RPMI7951 (cell line): ENCODE measurements at regions not wholly inside any gene's neighbourhood (a gene's known extent, or its start where the extent isn't known, plus 50 kb on each side); places are given as distances from the start of the nearest gene placed in this dataset.
"Not testable (repeated sequence)": the region's sequence is repeated elsewhere in the genome, so short reads cannot be mapped to it uniquely, and the experiment has no call there.

Experiments used
- DNase-seq: peaks from one replicate; pipeline ENCODE4 v3.0.0-alpha.2; 2012; ENCODE audit warnings: low read depth

GRCh38 chrX:121298499-121298898 is 251.1 kb downstream of the GLUD2 start:
- DNase-seq = no peak

DNA sequence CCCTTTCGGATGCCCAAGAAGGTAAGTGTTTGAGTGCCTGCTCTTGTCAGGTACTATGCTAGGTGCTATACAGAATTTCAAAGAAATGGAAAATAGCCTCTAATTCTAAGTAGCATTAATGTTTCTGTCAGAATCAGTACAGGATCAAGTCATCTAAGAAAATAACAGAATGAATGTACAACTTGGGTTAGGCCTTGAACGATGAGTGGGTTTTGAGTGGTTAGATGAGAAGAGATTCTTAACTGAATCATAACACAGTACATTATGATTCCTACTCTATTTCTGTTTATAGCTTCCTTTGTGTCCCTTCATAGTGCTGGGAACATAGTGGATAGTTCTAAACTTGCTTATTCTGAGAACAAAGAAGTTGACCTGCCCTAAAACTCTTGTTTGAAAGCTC is 253.9 kb downstream of the GLUD2 start:
- no peak for DNase-seq

DNA sequence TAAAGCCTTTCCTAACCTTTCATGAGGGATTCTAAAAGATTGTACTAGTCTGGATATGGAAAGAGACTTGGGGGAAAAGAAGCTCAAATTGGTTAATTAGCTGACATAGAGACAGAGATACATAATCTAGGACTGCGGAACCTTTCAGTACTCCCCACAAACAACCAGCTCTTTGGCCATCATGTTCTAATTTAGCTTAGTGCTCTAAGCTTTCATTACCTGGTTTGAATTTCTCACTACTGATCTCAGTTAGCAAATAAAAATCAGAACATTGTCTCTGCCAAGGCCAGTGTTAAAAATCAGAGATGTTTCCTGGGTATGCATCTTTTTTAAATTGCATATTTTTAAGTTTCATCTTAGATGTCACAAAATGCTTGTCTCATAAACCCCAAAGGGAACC is 254.4 kb downstream of the GLUD2 start:
- no peak for DNase-seq

- DNase-seq = peak; percentile 18
These were observed 260.0 kb downstream of the GLUD2 start for GRCh38 chrX:121307449-121307848.

- DNase-seq = peak; percentile 85
These were observed 260.9 kb downstream of the GLUD2 start for GRCh38 chrX:121308276-121308805.

DNA sequence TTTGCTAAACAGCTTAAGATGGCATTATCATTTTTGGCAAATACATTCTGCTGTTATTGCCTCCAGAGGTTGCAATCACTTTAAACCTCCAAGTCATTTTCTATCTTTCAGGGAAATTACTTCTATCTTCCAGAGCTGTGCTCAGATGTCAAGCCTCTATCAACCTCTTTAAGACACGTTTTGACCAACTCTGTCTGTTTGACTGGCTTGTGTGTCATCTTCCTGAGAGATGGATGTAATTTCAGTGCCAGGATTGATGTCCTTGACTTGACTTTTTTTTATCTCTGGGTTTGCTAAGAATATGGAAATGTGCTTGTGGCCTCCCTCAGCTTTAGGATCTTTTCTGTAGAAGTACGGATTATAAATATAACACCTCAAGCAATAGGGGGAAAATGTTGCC is 263.4 kb downstream of the GLUD2 start:
- no peak for DNase-seq

DNA sequence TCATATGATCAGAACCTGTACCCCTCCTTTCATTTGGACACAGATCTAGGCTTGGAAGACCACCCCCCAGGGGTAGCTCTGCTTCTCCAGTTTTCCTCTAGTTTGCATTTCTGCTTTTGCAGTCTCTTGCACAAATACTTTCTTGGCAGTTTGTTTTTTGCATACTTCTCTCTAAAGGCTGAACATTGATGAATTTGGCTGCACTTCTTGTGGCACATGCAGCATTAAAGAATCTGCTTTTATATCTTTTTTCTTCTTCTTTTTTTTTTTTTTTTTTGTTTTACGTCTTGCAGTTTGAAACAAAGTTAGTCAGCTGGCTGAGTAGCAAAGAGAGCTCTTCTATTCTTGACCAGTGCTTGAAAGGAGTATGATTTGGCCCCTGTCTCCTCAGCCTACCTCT is 273.0 kb downstream of the GLUD2 start:
- no peak for DNase-seq

DNA sequence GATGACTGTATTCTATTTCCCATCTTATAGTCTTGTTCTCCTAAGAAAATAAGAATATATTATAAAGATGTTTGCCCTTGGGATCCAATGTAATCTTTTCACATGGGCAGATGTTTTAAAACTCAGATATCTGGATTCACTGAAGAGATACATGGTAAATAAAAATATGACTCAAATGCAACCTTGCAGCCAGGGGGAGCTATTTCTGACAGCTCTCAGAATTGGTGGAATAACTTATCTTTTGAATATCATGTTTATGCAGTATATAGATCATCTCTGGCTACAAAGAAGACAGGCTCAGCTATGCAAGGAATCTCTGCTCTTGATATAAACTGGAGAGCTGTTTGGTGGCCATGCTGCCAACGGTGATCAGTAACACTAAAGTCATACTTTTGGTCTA is 274.7 kb downstream of the GLUD2 start:
- DNase-seq = no peak

- DNase-seq = no peak
These were observed 275.9 kb downstream of the GLUD2 start for GRCh38 chrX:121323337-121323736.

GRCh38 chrX:121333942-121334341 is 286.5 kb downstream of the GLUD2 start:
- DNase-seq = no peak

DNA sequence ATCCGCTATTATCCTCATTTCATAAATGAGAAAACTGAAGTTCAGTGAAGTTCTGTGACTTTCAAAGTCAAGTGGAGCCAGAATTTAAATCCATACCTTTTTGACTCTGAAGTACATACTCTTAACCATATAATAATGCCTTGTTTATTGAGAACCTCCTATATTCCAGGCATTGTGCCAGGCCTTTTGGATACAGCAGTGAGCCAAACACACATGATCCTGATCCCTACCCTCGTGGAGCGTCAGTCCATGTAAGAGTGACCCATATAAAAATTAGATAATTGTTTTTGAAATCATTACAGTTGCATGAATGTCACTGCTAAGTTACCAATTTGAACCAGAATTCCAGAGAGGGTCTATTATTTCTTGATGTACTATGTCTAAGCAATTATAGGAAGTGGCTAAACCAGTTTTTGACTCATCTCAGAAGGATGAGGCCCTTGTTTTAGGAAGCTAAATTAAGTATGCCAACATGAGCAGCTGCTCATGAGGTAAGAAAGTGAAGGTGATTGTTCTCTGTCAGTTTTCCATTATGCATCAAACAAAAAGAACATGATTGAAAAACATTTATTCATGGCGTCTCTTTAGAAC is 289.5 kb downstream of the GLUD2 start:
- peak; percentile 0 for DNase-seq

DNA sequence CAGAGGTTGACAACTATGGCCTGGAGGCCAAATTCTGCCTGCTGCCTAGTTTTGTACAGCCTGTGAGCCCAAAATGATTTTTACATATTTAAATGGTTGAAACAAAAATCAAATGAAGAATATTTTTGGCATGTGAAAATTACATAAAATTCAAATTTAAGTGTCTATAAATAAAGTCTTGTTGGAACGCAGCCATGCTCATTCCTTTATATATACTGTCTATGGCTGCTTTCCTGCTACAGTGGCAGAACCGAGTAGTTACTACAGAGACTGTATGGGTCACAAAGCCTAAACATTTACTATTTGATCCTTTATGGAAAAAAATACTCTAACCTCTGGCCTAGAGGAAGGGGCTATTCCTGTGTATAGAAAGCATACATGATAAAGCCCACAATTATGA is 290.4 kb downstream of the GLUD2 start:
- DNase-seq = no peak

DNA sequence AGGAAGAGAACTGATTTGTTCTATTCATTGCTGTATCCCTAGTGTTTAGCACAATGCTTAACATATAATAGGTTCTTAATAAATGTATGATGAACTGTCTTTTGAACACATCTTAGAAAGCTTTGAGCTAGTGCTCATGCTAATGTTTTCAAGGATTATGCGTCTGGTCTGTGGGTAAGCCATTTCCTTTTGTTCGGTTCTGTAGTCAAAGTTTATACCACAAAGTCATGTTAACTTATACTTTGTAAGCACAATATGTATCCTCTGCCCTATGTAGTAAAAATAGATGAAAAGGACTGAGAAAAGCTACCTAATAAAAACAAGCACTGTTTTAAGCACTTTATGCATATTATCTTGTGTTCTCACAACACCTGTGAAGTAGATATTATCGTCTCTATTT is 301.9 kb downstream of the GLUD2 start:
- DNase-seq = no peak

DNA sequence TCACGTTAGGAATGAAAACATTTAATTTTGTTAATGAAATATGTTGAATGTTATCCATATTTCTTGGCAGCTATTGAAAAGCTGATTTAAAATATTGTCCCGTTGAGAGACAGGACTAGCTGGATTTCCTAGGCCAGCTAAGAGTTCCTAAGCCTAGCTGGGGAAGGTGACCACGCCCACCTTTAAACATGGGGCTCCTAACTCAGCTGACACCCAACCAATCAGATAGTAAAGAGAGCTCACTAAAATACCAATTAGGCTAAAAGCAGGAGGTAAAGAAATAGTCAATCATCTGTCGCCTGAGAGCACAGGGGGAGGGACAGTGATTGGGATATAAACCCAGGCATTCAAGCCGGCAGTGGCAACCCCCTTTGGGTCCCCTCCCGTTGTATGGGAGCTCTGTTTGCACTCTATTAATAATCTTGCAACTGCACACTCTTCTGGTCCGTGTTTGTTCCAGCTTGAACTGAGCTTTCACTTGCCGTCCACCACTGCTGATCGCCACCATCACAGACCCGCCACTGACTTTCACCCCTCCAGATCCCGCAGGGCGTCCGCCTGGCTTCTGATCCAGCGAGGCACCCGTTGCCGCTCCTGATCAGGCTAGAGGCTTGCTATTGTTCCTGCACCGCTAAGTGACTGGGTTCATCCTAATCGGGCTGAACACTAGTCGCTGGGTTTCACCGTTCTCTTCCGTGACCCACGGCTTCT is 308.9 kb downstream of the GLUD2 start:
- no peak for DNase-seq

GRCh38 chrX:121356850-121357171 is 309.4 kb downstream of the GLUD2 start:
- no peak for DNase-seq

GRCh38 chrX:121360280-121360679 is 312.9 kb downstream of the GLUD2 start:
- DNase-seq = no peak

DNA sequence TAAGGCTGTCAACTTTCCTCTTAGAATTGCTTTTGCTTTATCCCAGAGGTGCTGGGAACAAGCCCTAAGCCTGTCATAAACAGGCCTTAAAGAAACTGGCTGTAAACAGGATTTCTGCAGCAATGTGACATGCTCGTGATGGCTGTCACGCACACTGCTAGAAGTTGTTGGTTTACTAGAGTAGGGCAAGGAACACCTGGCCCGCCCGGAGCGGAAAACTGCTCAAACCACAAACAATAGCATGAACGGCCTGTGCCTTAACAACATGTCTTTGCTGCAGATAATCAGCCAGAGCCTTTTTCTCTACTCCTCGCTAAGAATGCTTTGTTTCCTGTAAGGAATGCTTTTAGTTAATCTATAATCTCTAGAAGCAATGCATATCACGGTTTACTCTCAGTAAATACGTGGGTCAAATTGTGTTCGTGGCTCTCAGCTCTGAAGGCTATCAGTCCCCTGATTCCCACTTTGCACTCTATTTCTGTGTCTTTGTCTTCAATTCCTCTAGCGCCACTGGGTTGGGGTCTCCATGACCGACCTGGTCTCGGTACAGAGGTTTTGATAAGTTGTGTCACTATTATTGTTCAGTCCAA is 318.3 kb downstream of the GLUD2 start:
- no peak for DNase-seq

- no peak for DNase-seq
These were observed 327.1 kb downstream of the GLUD2 start for GRCh38 chrX:121374471-121374870.

- DNase-seq = not testable (repeated sequence)
These were observed 334.5 kb downstream of the GLUD2 start for GRCh38 chrX:121381915-121382314.

- DNase-seq = peak; percentile 1
These were observed 342.7 kb downstream of the GLUD2 start for GRCh38 chrX:121389976-121390714.

DNA sequence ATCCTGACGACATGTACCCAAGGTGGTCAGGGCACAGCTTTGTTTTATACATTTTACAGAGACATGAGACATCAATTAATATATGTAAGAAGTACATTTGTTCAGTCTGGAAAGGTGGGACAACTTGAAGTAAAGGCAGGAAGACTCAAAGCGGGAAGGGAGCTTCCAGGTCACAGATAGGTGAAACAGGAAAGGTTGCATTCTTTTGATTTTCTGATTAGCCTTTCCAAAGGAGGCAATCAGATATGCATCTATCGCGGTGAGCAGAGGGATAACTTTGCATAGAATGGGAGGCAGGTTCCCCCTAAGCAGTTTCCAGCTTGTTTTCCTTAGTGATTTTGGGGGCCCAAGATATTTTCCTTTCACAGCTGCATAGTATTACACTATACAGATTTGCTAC is 358.4 kb downstream of the GLUD2 start:
- no peak for DNase-seq

GRCh38 chrX:121407627-121408026 is 360.2 kb downstream of the GLUD2 start:
- DNase-seq = no peak

DNA sequence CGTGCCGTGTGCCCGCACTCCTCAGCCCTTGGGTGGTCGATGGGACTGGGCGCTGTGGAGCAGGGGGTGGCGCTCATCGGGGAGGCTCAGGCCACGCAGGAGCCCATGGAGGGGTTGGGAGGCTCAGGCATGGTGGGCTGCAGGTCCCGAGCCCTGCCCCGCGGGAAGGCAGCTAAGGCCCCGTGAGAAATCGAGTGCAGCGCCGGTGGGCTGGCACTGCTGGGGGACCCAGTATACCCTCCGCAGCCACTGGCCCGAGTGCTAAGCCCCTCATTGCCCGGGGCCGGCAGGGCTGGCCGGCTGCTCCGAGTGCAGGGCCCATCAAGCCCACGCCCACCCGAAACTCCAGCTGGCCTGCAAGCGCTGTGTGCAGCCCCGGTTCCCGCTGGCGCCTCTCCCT is 384.1 kb downstream of the GLUD2 start:
- DNase-seq = not testable (repeated sequence)
